ENCODE measurements at regions not wholly inside any gene's neighbourhood (a gene's known extent, or its start where the extent isn't known, plus 50 kb on each side); places are given as distances from the start of the nearest gene placed in this dataset.

DNA sequence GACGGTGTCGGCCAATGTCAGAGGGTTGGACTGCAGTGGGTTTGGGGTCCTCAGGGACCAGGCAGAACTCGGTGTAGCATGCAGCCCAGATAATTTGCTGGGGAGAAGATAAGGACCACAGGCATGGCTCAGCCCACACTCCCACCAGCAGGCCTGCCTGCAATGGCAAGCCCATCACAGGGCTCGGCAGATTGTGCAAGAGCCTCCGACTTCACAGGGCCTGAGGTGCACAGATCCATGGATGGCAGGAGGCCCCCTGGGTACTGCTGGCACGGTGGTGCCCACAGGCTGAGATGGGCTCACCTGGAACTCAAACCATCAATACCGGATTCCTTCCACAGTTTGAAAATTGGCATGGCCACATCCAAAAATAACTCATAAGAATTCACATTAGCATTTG lies 180.3 kb downstream of the TTLL2 start:
- H3K4me2 ChIP-seq (ENCODE audit: low read length) = no peak overlapping the region
- DNase-seq (ENCODE audit: low read depth, low spot score) (no peak), ATAC-seq (no peak)
- no peak overlapping the region for H3K4me3 ChIP-seq (replicated peaks in 1 of 2; ENCODE audit: low read depth in 1 of 2, low read length in 2 of 2)
- POLR2A ChIA-PET = no interaction called here
- intact Hi-C loops (cut with micrococcal nuclease) = no loop called here
- no peaks in the 10 kb centered on the region for H3K9me3 ChIP-seq (ENCODE audit: control insufficient read depth in 1 of 2, insufficient read depth in 1 of 2, low read depth in 1 of 2, low read length in 2 of 2)
- no peaks in the 10 kb centered on the region for H3K79me2 ChIP-seq (ENCODE audit: insufficient read depth, low read length)
- TF ChIP-seq RAD21 (IDR thresholded peaks at IDR 0.05; ENCODE audit: low read depth) = no peak
- no peak for TF ChIP-seq EZH2phosphoT487 (IDR thresholded peaks at IDR 0.05; ENCODE audit: borderline replicate concordance)
- TF ChIP-seq, protein P1, sequence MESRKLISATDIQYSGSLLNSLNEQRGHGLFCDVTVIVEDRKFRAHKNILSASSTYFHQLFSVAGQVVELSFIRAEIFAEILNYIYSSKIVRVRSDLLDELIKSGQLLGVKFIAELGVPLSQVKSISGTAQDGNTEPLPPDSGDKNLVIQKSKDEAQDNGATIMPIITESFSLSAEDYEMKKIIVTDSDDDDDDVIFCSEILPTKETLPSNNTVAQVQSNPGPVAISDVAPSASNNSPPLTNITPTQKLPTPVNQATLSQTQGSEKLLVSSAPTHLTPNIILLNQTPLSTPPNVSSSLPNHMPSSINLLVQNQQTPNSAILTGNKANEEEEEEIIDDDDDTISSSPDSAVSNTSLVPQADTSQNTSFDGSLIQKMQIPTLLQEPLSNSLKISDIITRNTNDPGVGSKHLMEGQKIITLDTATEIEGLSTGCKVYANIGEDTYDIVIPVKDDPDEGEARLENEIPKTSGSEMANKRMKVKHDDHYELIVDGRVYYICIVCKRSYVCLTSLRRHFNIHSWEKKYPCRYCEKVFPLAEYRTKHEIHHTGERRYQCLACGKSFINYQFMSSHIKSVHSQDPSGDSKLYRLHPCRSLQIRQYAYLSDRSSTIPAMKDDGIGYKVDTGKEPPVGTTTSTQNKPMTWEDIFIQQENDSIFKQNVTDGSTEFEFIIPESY (IDR thresholded peaks at IDR 0.05; ENCODE audit: extremely low read depth, insufficient replicate concordance, low read length) = no peak
- no peak for TF ChIP-seq CEBPB (IDR thresholded peaks at IDR 0.05; ENCODE audit: low read depth)
- no peak for TF ChIP-seq JUND (IDR thresholded peaks at IDR 0.05)
- TF ChIP-seq, protein P2, sequence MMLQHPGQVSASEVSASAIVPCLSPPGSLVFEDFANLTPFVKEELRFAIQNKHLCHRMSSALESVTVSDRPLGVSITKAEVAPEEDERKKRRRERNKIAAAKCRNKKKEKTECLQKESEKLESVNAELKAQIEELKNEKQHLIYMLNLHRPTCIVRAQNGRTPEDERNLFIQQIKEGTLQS (IDR thresholded peaks at IDR 0.05) = no peak
- TF ChIP-seq POLR2AphosphoS5 (IDR thresholded peaks at IDR 0.05; ENCODE audit: low read depth, low read length) = no peak
- TF ChIP-seq CBX3 (IDR thresholded peaks at IDR 0.05; ENCODE audit: low read depth) = no peak
- TF ChIP-seq FOSL1 (IDR thresholded peaks at IDR 0.05; ENCODE audit: low read depth) = no peak
- no peak for TF ChIP-seq ZFX (IDR thresholded peaks at IDR 0.05)
- TF ChIP-seq POLR2A (IDR thresholded peaks at IDR 0.05; ENCODE audit: borderline replicate concordance, extremely low read depth, insufficient read depth, insufficient read length) = no peak
- TF ChIP-seq SIN3A (IDR thresholded peaks at IDR 0.05; ENCODE audit: low read depth) = no peak
- no peak for TF ChIP-seq EGR1 (IDR thresholded peaks at IDR 0.05; ENCODE audit: low read depth)
- no peak for TF ChIP-seq ZNF274 (IDR thresholded peaks at IDR 0.05; ENCODE audit: low read depth, low read length)
- TF ChIP-seq, protein P3, sequence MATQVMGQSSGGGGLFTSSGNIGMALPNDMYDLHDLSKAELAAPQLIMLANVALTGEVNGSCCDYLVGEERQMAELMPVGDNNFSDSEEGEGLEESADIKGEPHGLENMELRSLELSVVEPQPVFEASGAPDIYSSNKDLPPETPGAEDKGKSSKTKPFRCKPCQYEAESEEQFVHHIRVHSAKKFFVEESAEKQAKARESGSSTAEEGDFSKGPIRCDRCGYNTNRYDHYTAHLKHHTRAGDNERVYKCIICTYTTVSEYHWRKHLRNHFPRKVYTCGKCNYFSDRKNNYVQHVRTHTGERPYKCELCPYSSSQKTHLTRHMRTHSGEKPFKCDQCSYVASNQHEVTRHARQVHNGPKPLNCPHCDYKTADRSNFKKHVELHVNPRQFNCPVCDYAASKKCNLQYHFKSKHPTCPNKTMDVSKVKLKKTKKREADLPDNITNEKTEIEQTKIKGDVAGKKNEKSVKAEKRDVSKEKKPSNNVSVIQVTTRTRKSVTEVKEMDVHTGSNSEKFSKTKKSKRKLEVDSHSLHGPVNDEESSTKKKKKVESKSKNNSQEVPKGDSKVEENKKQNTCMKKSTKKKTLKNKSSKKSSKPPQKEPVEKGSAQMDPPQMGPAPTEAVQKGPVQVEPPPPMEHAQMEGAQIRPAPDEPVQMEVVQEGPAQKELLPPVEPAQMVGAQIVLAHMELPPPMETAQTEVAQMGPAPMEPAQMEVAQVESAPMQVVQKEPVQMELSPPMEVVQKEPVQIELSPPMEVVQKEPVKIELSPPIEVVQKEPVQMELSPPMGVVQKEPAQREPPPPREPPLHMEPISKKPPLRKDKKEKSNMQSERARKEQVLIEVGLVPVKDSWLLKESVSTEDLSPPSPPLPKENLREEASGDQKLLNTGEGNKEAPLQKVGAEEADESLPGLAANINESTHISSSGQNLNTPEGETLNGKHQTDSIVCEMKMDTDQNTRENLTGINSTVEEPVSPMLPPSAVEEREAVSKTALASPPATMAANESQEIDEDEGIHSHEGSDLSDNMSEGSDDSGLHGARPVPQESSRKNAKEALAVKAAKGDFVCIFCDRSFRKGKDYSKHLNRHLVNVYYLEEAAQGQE (IDR thresholded peaks at IDR 0.05; ENCODE audit: low read depth) = no peak
- peaks cover 5% of the 10 kb centered on the region; the same call in 1 of the 2 replicates for H3K27me3 ChIP-seq (ENCODE audit: insufficient read depth, low read length)
- no peaks in the 10 kb centered on the region for H3K4me1 ChIP-seq (ENCODE audit: control insufficient read depth in 1 of 2, insufficient read depth in 2 of 2, low read length in 2 of 2)
- no peaks in the 10 kb centered on the region for H3K9me2 ChIP-seq (ENCODE audit: insufficient read depth)
- no peaks in the 10 kb centered on the region for H3K36me3 ChIP-seq (ENCODE audit: control insufficient read depth in 1 of 2, insufficient read depth in 2 of 2, low read length in 2 of 2)
- BruUV-seq (replicated peaks) = no TSS peak
- no peak overlapping the region for H3K27ac ChIP-seq (ENCODE audit: low read depth, low read length)
- RAD21 ChIA-PET (ENCODE audit: low non-redundant PET in 1 of 2, low total read pairs in 2 of 2, uncharacterized antibody in 2 of 2, unreplicated experiment in 2 of 2) = no interaction called here
- H3K9ac ChIP-seq (ENCODE audit: low read length) = no peak overlapping the region
- no peaks in the 10 kb centered on the region for H4K20me1 ChIP-seq (ENCODE audit: insufficient read depth)
- CTCF ChIA-PET = no interaction called here
- no peak overlapping the region for H2AFZ ChIP-seq (ENCODE audit: low read depth, low read length, poor library complexity, severe bottlenecking)

All from HCT116 (cell line).